ENCODE measurements at regions not wholly inside any gene's neighbourhood (a gene's known extent, or its start where the extent isn't known, plus 50 kb on each side); places are given as distances from the start of the nearest gene placed in this dataset.
A peak's percentile ranks its signal among the peaks of the same experiment; 100 is the strongest.
"Not testable (repeated sequence)": the region's sequence is repeated elsewhere in the genome, so short reads cannot be mapped to it uniquely, and the experiment has no call there.

GRCh38 chr13:34162544-34162933, 344.6 kb downstream of the RFC3 start:
- DNase-seq (ENCODE audit: low read depth, low spot score) = no peak

- peak; percentile 7 for DNase-seq (ENCODE audit: low read depth, low spot score)
These were observed 346.6 kb downstream of the RFC3 start for GRCh38 chr13:34164582-34164981.

GRCh38 chr13:34165158-34165557, 347.2 kb downstream of the RFC3 start:
- DNase-seq (ENCODE audit: low read depth, low spot score) = no peak

- no peak for DNase-seq (ENCODE audit: low read depth, low spot score)
These were observed 348.5 kb downstream of the RFC3 start for GRCh38 chr13:34166406-34166805.

- DNase-seq (ENCODE audit: low read depth, low spot score) = no peak
These were observed 349.4 kb downstream of the RFC3 start for GRCh38 chr13:34167347-34167746.

GRCh38 chr13:34172048-34172447, 354.1 kb downstream of the RFC3 start:
- DNase-seq (ENCODE audit: low read depth, low spot score) = no peak

GRCh38 chr13:34174671-34175145, 356.8 kb downstream of the RFC3 start:
- DNase-seq (ENCODE audit: low read depth, low spot score) = no peak

GRCh38 chr13:34175551-34175950, 357.6 kb downstream of the RFC3 start:
- no peak for DNase-seq (ENCODE audit: low read depth, low spot score)

- no peak for DNase-seq (ENCODE audit: low read depth, low spot score)
These were observed 358.7 kb downstream of the RFC3 start for GRCh38 chr13:34176633-34177032.

GRCh38 chr13:34179481-34179880, 361.5 kb downstream of the RFC3 start:
- DNase-seq (ENCODE audit: low read depth, low spot score) = peak; percentile 39

GRCh38 chr13:34179927-34180326, 362.0 kb downstream of the RFC3 start:
- no peak for DNase-seq (ENCODE audit: low read depth, low spot score)

- DNase-seq (ENCODE audit: low read depth, low spot score) = not testable (repeated sequence)
These were observed 363.3 kb downstream of the RFC3 start for GRCh38 chr13:34181256-34181655.

- no peak for DNase-seq (ENCODE audit: low read depth, low spot score)
These were observed 372.0 kb downstream of the RFC3 start for GRCh38 chr13:34189946-34190345.

- no peak for DNase-seq (ENCODE audit: low read depth, low spot score)
These were observed 383.3 kb downstream of the RFC3 start for GRCh38 chr13:34201050-34201913.

GRCh38 chr13:34207334-34207733, 389.4 kb downstream of the RFC3 start:
- DNase-seq (ENCODE audit: low read depth, low spot score) = peak; percentile 28

- no peak for DNase-seq (ENCODE audit: low read depth, low spot score)
These were observed 389.9 kb downstream of the RFC3 start for GRCh38 chr13:34207872-34208271.

GRCh38 chr13:34208336-34208735, 390.4 kb downstream of the RFC3 start:
- no peak for DNase-seq (ENCODE audit: low read depth, low spot score)

GRCh38 chr13:34210341-34210740, 392.4 kb downstream of the RFC3 start:
- DNase-seq (ENCODE audit: low read depth, low spot score) = no peak

GRCh38 chr13:34214686-34215085, 396.7 kb downstream of the RFC3 start:
- DNase-seq (ENCODE audit: low read depth, low spot score) = no peak

GRCh38 chr13:34216256-34216655, 398.3 kb downstream of the RFC3 start:
- DNase-seq (ENCODE audit: low read depth, low spot score) = no peak

GRCh38 chr13:34217343-34218025, 399.5 kb downstream of the RFC3 start:
- no peak for DNase-seq (ENCODE audit: low read depth, low spot score)

GRCh38 chr13:34223984-34224383, 406.0 kb downstream of the RFC3 start:
- DNase-seq (ENCODE audit: low read depth, low spot score) = no peak

- DNase-seq (ENCODE audit: low read depth, low spot score) = no peak
These were observed 406.9 kb downstream of the RFC3 start for GRCh38 chr13:34224877-34225276.

Measured in ELF-1 (cell line).